Left ventricle myocardium inferior (tissue), 1 donor: ENCODE measurements at regions not wholly inside any gene's neighbourhood (a gene's known extent, or its start where the extent isn't known, plus 50 kb on each side); places are given as distances from the start of the nearest gene placed in this dataset.
"Not testable (repeated sequence)": the region's sequence is repeated elsewhere in the genome, so short reads cannot be mapped to it uniquely, and the experiment has no call there.

ENCODE experiments used
- DNase-seq: peaks from one replicate; pipeline ENCODE4 v3.0.0-alpha.2; 2020
- H3K27ac ChIP-seq: fragments of 200-600 bp; replicated peaks from 2 replicates; pipeline ENCODE4 v1.8.0; 2021
- H3K27me3 ChIP-seq: fragments of 200-600 bp; 2 replicates; pipeline ENCODE4 v1.8.0; 2021; ENCODE audit warnings: low read depth
- H3K36me3 ChIP-seq: fragments of 200-600 bp; 2 replicates; pipeline ENCODE4 v1.8.0; 2021
- H3K4me1 ChIP-seq: fragments of 200-600 bp; 2 replicates; pipeline ENCODE4 v1.8.0; 2021
- H3K4me3 ChIP-seq: fragments of 200-600 bp; 2 replicates; pipeline ENCODE4 v1.8.0; 2021; ENCODE audit warnings: mild to moderate bottlenecking, moderate library complexity
- H3K9me3 ChIP-seq: fragments of 200-600 bp; replicated peaks from 2 replicates; pipeline ENCODE4 v1.8.0; 2021
- intact Hi-C: fragments of 100-400 bp; cut with micrococcal nuclease; formaldehyde crosslinking; loops from one replicate; pipeline ENCODE4 v1.11.0; 2022
- TF ChIP-seq, protein P1 (sequence below): fragments of 200-600 bp; IDR thresholded peaks from 2 replicates; pipeline ENCODE4 v1.8.0; 2021; ENCODE audit warnings: antibody characterized with exemption, mild to moderate bottlenecking, borderline replicate concordance
- donor health status: DM: no; HTN: yes; CAD: no; lungs with severe emphysema.

GRCh38 chrX:114272096-114272686 lies 311.7 kb upstream of the HTR2C start:
- TF ChIP-seq, protein P1, sequence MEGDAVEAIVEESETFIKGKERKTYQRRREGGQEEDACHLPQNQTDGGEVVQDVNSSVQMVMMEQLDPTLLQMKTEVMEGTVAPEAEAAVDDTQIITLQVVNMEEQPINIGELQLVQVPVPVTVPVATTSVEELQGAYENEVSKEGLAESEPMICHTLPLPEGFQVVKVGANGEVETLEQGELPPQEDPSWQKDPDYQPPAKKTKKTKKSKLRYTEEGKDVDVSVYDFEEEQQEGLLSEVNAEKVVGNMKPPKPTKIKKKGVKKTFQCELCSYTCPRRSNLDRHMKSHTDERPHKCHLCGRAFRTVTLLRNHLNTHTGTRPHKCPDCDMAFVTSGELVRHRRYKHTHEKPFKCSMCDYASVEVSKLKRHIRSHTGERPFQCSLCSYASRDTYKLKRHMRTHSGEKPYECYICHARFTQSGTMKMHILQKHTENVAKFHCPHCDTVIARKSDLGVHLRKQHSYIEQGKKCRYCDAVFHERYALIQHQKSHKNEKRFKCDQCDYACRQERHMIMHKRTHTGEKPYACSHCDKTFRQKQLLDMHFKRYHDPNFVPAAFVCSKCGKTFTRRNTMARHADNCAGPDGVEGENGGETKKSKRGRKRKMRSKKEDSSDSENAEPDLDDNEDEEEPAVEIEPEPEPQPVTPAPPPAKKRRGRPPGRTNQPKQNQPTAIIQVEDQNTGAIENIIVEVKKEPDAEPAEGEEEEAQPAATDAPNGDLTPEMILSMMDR = no peak
- intact Hi-C loops = no loop called here
- Histone ChIP-seq H3K36me3 (no peaks in the 10 kb centered on the region), H3K4me1 (no peaks in the 10 kb centered on the region), H3K4me3 (no peak overlapping the region), H3K9me3 (no peaks in the 10 kb centered on the region), H3K27ac (no peak overlapping the region), H3K27me3 (no peaks in the 10 kb centered on the region)
- DNase-seq = no peak

DNA sequence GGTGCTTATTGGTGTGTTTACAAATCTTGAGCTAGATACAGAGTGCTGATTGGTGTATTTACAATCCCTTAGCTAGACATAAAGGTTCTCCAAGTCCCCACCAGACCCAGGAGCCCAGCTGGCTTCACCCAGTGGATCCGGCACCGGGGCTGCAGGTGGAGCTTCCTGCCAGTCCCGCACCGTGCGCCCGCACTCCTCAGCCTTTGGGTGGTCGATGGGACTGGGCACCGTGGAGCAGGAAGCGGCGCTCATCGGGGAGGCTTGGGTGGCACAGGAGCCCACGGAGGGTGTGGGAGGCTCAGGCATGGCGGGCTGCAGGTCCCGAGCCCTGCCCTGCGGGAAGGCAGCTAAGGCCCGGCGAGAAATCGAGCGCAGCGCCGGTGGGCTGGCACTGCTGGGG lies 313.5 kb upstream of the HTR2C start:
- DNase-seq, H3K9me3 ChIP-seq, H3K4me3 ChIP-seq, H3K27ac ChIP-seq, H3K36me3 ChIP-seq, H3K4me1 ChIP-seq, intact Hi-C loops, H3K27me3 ChIP-seq: not testable (repeated sequence)

- H3K9me3 ChIP-seq = no peaks in the 10 kb centered on the region
- intact Hi-C loops = no loop called here
- no peaks in the 10 kb centered on the region for H3K36me3 ChIP-seq
Observed at GRCh38 chrX:114268643-114269042, 315.2 kb upstream of the HTR2C start.

GRCh38 chrX:114267142-114267541 lies 316.7 kb upstream of the HTR2C start:
- Histone ChIP-seq H3K9me3 (no peaks in the 10 kb centered on the region), H3K4me3 (no peak overlapping the region), H3K27me3 (no peaks in the 10 kb centered on the region), H3K36me3 (no peaks in the 10 kb centered on the region), H3K27ac (no peak overlapping the region), H3K4me1 (no peaks in the 10 kb centered on the region)
- no peak for DNase-seq
- TF ChIP-seq, protein P1 = no peak
- intact Hi-C loops = no loop called here

More at GRCh38 chrX:114268643-114269042, 315.2 kb upstream of the HTR2C start:
- H3K27me3 ChIP-seq = no peaks in the 10 kb centered on the region
- TF ChIP-seq, protein P1 = no peak
- H3K27ac ChIP-seq = no peak overlapping the region
- DNase-seq = no peak
- no peaks in the 10 kb centered on the region for H3K4me1 ChIP-seq
- H3K4me3 ChIP-seq = no peak overlapping the region

GRCh38 chrX:114252186-114252585 lies 331.7 kb upstream of the HTR2C start:
- TF ChIP-seq, protein P1 = no peak
- DNase-seq = no peak
- no peaks in the 10 kb centered on the region for H3K9me3 ChIP-seq

DNA sequence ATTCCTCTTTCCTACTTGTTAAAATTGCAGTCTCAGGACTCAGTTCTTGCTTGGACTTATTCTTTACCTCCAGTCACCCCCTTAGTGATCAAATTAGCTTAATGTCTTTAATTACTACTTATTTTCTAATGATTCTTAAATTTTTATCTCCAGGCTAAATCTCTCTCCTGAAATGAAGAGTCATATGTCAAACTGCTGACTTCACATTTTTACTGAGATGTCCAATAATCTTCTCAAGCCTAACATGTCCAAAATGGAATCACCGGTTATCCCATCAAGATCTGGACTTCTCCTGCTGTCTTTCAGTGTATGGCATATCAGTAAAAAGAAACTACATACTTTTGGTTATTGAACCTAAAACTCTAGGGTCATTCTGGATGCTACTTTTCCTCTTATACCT lies 332.3 kb upstream of the HTR2C start:
- intact Hi-C loops = no loop called here
- H3K4me3 ChIP-seq = no peak overlapping the region
- no peaks in the 10 kb centered on the region for H3K27me3 ChIP-seq
- TF ChIP-seq, protein P1 = no peak
- H3K4me1 ChIP-seq = no peaks in the 10 kb centered on the region
- H3K36me3 ChIP-seq = no peaks in the 10 kb centered on the region
- no peaks in the 10 kb centered on the region for H3K9me3 ChIP-seq
- DNase-seq = no peak
- H3K27ac ChIP-seq = no peak overlapping the region

More at GRCh38 chrX:114252186-114252585, 331.7 kb upstream of the HTR2C start:
- Histone ChIP-seq H3K27me3 (no peaks in the 10 kb centered on the region), H3K27ac (no peak overlapping the region), H3K4me3 (no peak overlapping the region), H3K4me1 (no peaks in the 10 kb centered on the region), H3K36me3 (no peaks in the 10 kb centered on the region)
- intact Hi-C loops = no loop called here
